A673 (cell line): ENCODE measurements at regions not wholly inside any gene's neighbourhood (a gene's known extent, or its start where the extent isn't known, plus 50 kb on each side); places are given as distances from the start of the nearest gene placed in this dataset.

Experiments
- BruUV-seq: library from RNA; stranded (reverse); fragments of 400-500 nt; replicated peaks from 2 replicates; lab custom pipeline; 2021; lab: Mats Ljungman, UMichigan
- CTCF ChIA-PET: fragments of 300-600 bp; sonication (Branson Sonifier 250); formaldehyde crosslinking; loops from one replicate; lab custom pipeline; 2022; ENCODE audit warnings: antibody characterized with exemption; lab: Charles Lee
- POLR2A ChIA-PET: fragments of 300-600 bp; sonication (Branson Sonifier 250); formaldehyde crosslinking; loops from one replicate; lab custom pipeline; 2022; ENCODE audit warnings: antibody characterized with exemption; ENCODE audit not compliant: low non-redundant PET; lab: Charles Lee
- DNase-seq: peaks from one replicate; pipeline ENCODE4 v3.0.0-alpha.2; 2015; ENCODE audit warnings: low spot score
- H3K27ac ChIP-seq: fragments of 200-600 bp; sonication (generic); 2 replicates; pipeline ENCODE4 v1.5.1; 2016; ENCODE audit warnings: mixed run types, low read depth, mild to moderate bottlenecking, mixed read lengths, antibody characterized with exemption, low read length; ENCODE audit not compliant: poor library complexity, severe bottlenecking
- H3K27me3 ChIP-seq: fragments of 200-600 bp; sonication (generic); replicated peaks from 2 replicates; pipeline ENCODE4 v1.6.1; 2017; ENCODE audit warnings: mixed run types, low read depth, mild to moderate bottlenecking, mixed read lengths, antibody characterized with exemption, low read length; ENCODE audit not compliant: insufficient read depth, poor library complexity
- H3K36me3 ChIP-seq: fragments of 200-600 bp; sonication (generic); 2 replicates; pipeline ENCODE4 v1.6.1; 2016; ENCODE audit warnings: mixed run types, mild to moderate bottlenecking, mixed read lengths, antibody characterized with exemption, low read length; ENCODE audit not compliant: insufficient read depth, poor library complexity, severe bottlenecking
- H3K4me1 ChIP-seq: fragments of 200-600 bp; sonication (generic); 2 replicates; pipeline ENCODE4 v1.6.1; 2017; ENCODE audit warnings: mixed run types, mild to moderate bottlenecking, mixed read lengths, antibody characterized with exemption, low read length; ENCODE audit not compliant: insufficient read depth, poor library complexity, severe bottlenecking
- H3K4me3 ChIP-seq: fragments of 200-600 bp; sonication (generic); 2 replicates; pipeline ENCODE4 v1.5.1; 2016; ENCODE audit warnings: low read depth, mixed run types, mild to moderate bottlenecking, mixed read lengths, low read length; ENCODE audit not compliant: poor library complexity, severe bottlenecking
- H3K9me3 ChIP-seq: fragments of 200-600 bp; sonication (generic); 2 replicates; pipeline ENCODE4 v1.6.1; 2016; ENCODE audit warnings: mixed run types, low read depth, mild to moderate bottlenecking, mixed read lengths, antibody characterized with exemption, low read length; ENCODE audit not compliant: poor library complexity, severe bottlenecking
- EZH2 ChIP-seq: fragments of 200-600 bp; sonication (generic); IDR thresholded peaks from 2 replicates; pipeline ENCODE4 v1.6.1; 2017; ENCODE audit warnings: borderline replicate concordance, low read depth, mild to moderate bottlenecking, mixed read lengths, antibody characterized with exemption, low read length; ENCODE audit not compliant: poor library complexity, severe bottlenecking
- intact Hi-C: fragments of 100-400 bp; cut with micrococcal nuclease; formaldehyde crosslinking; loops from one replicate; pipeline ENCODE4 v1.10.0; 2022; ENCODE audit not compliant: unreplicated experiment
- TF ChIP-seq, protein P1 (sequence below): fragments of 300-800, 200-600 bp; sonication (generic); conservative IDR thresholded peaks from 2 replicates; pipeline ENCODE4 v1.5.1; 2017; ENCODE audit warnings: low read depth, mild to moderate bottlenecking, antibody characterized with exemption, low read length, moderate library complexity, mixed read lengths

DNA sequence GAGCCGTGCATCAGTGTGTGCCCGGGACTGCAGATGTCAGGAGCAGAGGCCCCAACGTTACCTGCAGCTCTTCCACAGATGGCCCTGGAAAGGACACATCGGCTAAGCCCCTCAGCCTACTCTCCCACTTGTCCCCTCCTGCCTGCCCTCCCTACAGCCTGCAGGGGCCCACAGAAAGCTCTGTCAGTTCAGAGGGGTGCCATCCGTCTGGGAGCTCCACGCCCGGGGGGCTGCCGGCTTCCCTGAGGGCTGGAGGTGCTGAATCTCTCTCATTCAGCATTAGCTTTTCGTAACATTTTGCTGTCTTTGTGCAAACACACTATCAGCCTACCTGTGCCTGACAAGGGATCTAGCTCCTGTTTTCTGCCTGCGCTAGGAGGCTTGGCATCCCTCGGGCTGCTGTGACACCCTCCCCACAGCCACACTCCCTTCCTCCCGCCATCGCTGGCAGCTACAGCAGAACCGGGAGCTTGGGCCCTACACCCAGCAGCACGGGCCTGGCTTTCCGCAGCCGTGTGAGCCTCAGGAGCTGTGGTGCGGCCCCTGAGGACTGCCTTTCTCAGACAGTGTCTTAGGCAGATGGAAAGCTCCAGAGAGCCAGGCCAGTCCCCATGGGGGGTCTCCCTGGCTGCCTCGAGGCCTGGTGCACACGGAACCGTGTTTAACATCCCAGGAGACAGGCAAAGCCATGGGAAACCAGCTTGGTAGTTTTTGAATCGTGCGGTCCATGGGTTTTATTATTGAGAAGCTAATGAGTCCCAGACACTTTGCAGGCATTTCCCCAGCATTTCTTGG lies 198.3 kb upstream of the B3GAT1 start:
- no peak for DNase-seq
- Histone ChIP-seq H3K4me3 (no peak overlapping the region), H3K36me3 (no peaks in the 10 kb centered on the region), H3K27me3 (no peaks in the 10 kb centered on the region), H3K27ac (no peak overlapping the region), H3K9me3 (no peaks in the 10 kb centered on the region), H3K4me1 (no peaks in the 10 kb centered on the region)
- TF ChIP-seq, protein P1, sequence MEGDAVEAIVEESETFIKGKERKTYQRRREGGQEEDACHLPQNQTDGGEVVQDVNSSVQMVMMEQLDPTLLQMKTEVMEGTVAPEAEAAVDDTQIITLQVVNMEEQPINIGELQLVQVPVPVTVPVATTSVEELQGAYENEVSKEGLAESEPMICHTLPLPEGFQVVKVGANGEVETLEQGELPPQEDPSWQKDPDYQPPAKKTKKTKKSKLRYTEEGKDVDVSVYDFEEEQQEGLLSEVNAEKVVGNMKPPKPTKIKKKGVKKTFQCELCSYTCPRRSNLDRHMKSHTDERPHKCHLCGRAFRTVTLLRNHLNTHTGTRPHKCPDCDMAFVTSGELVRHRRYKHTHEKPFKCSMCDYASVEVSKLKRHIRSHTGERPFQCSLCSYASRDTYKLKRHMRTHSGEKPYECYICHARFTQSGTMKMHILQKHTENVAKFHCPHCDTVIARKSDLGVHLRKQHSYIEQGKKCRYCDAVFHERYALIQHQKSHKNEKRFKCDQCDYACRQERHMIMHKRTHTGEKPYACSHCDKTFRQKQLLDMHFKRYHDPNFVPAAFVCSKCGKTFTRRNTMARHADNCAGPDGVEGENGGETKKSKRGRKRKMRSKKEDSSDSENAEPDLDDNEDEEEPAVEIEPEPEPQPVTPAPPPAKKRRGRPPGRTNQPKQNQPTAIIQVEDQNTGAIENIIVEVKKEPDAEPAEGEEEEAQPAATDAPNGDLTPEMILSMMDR, result no peak
- TF ChIP-seq EZH2, result no peak
- BruUV-seq, result no TSS peak
- intact Hi-C loops, result no loop called here
- POLR2A ChIA-PET, result no interaction called here
- CTCF ChIA-PET, result no interaction called here

DNA sequence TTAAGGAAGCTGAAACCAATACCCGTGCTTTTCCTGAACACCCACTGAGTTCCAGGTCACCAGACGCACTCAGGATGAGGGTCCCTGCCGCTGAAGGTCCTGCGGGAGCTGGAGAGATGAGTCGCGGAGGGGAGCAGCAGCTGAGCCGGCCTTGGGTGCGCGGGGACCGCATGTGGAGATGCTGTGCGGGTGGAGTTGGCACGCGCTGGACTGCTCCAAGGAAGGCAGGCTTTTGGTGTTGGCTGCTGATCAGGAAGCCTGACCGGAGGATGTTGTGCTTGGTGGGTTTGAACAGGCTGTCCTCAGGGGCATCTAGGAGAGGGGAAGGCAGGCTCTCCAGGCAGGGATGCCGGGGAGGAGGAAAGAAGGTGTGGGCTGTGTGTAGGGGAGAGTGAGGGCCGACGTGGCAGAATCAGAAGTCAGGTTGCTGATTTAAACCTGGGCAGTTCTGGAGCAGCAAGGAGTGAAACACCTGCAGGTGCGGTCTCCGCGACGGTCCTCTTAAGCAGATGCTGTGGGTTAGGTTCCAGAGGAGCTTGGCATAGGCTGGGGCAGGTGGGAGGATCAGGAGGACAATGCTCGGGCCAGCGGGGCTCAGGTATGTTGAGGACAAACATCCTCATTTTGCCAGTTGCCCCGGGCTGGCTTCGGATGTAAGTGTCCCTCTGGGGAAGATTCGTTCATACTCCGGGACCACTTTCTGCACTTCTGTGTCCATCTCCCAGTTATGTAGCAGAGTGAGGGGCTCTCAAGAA lies 197.5 kb upstream of the B3GAT1 start:
- peak; percentile 6 for DNase-seq
- Histone ChIP-seq H3K9me3 (no peaks in the 10 kb centered on the region), H3K4me1 (no peaks in the 10 kb centered on the region), H3K36me3 (no peaks in the 10 kb centered on the region), H3K27me3 (no peaks in the 10 kb centered on the region), H3K27ac (no peak overlapping the region), H3K4me3 (no peak overlapping the region)
- no peak for TF ChIP-seq EZH2
- ChIA-PET CTCF (no interaction called here), POLR2A (no interaction called here)
- intact Hi-C loops, result no loop called here
- BruUV-seq, result no TSS peak

DNA sequence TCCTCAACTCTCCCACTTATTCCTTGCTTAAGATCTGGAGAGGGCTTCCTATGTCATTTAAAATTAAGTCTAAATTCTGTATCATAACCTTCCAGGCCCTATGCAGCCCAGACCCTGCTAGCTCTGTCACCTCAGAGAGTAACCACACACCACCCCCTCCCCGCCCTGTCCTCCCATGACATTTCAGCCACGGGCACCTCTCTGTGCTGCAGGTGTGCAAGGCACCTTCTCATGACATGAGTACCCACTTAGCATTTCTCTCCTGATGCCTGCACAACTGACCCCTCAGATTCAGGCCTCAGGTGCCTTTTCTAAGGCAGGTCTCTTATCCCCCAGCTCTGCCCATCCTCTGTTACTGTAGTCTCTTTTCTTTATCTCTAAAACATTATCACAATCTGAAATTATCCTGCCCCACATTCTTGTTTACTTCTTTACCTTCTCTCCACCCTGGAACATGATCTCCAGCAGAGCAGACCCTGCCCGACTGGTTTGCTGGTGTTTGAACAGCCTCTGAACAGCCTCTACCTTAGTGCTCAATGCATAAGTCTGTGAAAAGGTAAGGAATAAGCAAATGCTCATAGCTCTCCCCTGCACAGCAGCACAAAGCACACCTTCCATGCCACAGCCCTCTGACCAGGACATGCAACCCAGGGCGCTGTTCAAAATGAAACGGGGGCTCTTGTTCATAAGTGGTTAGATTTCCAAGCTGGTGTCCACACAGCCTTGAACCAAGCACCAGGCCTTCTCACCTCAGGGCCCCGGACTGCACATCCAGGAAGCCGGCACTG lies 196.1 kb upstream of the B3GAT1 start:
- Histone ChIP-seq H3K27me3 (no peaks in the 10 kb centered on the region), H3K4me3 (no peak overlapping the region), H3K27ac (no peak overlapping the region), H3K9me3 (no peaks in the 10 kb centered on the region), H3K4me1 (no peaks in the 10 kb centered on the region), H3K36me3 (no peaks in the 10 kb centered on the region)
- DNase-seq, result no peak
- POLR2A ChIA-PET, result no interaction called here
- intact Hi-C loops, result no loop called here
- no TSS peak for BruUV-seq
- CTCF ChIA-PET, result no interaction called here
- TF ChIP-seq, protein P1, result no peak
- no peak for TF ChIP-seq EZH2
